Superior temporal gyrus (tissue), 1 donor: ENCODE measurements at regions not wholly inside any gene's neighbourhood (a gene's known extent, or its start where the extent isn't known, plus 50 kb on each side); places are given as distances from the start of the nearest gene placed in this dataset.
A peak's percentile ranks its signal among the peaks of the same experiment; 100 is the strongest.
"Not testable (repeated sequence)": the region's sequence is repeated elsewhere in the genome, so short reads cannot be mapped to it uniquely, and the experiment has no call there.

Source experiments
- DNase-seq: peaks from one replicate; pipeline ENCODE4 v3.0.0-alpha.2; 2016; ENCODE audit errors: extremely low spot score

- no peak for DNase-seq
These were observed 916.1 kb upstream of the POT1 start for GRCh38 chr7:125845686-125846085.

GRCh38 chr7:125834421-125834820 lies 904.8 kb upstream of the POT1 start:
- DNase-seq = no peak

GRCh38 chr7:125833839-125834238 lies 904.2 kb upstream of the POT1 start:
- DNase-seq = no peak

GRCh38 chr7:125830743-125831142 lies 901.1 kb upstream of the POT1 start:
- no peak for DNase-seq

- DNase-seq = no peak
These were observed 898.6 kb upstream of the POT1 start for GRCh38 chr7:125828153-125828700.

DNA sequence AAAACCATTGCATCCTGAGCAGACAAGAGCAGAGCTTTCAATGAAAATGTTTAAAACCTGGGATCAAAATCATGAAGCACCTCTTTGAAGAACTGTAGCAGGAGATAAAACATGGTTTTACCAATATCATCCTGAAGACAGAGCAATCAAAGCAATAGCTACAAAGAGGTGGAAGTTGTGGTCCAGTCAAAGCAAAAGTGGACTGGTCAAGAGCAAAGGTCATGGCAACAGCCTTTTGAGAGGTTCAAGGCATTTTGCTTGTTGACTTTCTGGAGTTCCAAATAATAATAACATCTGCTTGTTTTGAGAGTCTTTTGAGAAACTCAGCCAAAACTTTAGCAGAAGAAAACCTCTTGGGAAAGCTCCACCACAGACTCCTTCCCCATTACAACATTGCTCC lies 893.9 kb upstream of the POT1 start:
- no peak for DNase-seq

DNA sequence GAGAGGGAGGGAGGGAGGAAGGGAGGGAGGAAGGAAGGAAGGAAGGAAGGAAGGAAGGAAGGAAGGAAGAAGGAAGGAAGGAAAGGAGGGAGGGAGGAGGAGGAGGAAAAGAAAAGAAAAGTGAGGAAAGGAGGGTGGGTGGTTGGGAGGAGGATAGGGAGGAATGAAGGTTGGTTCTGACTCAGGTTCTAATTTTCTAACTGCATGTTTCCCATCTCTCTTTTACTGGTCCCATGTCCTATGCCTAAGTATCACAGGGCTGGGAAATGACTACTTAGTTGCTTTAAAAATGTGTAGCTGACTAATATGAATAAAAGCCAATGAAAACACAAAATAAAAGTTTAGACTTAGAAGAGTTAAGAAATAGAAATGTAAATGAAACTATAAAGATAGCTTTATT lies 890.9 kb upstream of the POT1 start:
- no peak for DNase-seq

- DNase-seq = peak; percentile 66
These were observed 884.5 kb upstream of the POT1 start for GRCh38 chr7:125814100-125814499.

- not testable (repeated sequence) for DNase-seq
These were observed 876.9 kb upstream of the POT1 start for GRCh38 chr7:125806491-125806890.

DNA sequence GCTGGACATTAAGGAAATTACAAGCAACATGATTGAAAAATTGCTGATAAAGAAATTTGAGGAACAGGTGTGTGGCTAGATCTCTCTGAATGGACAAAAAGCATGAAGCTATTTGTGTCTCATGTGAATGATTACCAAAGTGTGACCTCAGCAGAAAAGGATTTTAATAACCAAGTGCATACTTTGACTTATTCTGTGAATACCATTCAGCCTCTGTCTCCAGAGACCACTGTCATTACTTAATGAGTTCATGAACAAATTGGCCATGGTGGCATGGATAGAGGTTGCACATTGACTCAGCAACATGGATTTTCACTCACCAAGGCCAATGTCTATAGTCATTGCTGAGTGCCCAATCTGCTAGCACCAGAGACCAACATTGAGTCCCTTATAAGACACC lies 874.6 kb upstream of the POT1 start:
- no peak for DNase-seq

- DNase-seq = no peak
These were observed 850.5 kb upstream of the POT1 start for GRCh38 chr7:125780153-125780552.

- DNase-seq = no peak
These were observed 845.7 kb upstream of the POT1 start for GRCh38 chr7:125775317-125775716.

DNA sequence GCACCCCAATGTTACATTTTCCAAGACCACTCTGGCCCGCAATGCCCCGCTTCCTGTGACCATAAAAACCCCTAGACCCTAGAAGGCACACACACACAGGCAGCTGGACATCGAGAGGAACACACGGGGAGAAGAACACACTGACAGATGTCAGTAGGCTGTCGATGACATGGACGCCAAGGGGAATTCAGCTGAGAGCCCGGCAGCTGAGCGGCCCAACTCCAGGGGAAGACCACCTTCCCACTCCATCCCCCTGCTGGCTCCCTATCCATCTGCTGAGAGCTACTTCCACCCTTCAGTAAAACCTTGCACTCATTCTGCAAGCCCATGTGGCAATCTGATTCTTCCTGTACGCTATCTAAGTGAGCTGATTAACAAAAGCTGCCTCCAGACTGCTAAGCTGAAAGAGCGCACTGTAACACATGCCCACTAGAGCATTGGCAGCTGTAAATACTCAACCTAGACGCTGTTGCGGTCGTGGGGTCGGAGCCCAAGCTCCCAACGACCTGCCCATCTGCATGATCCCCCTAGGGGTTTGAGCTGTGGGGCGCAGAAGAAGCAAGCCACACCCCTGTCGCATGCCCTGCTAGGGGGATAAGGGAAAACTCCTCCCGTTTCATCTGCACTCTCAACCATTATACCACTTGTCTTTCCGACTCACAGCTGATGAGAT lies 843.6 kb upstream of the POT1 start:
- DNase-seq = no peak

GRCh38 chr7:125747966-125748365 lies 818.3 kb upstream of the POT1 start:
- no peak for DNase-seq

- no peak for DNase-seq
These were observed 816.9 kb upstream of the POT1 start for GRCh38 chr7:125746510-125746909.

DNA sequence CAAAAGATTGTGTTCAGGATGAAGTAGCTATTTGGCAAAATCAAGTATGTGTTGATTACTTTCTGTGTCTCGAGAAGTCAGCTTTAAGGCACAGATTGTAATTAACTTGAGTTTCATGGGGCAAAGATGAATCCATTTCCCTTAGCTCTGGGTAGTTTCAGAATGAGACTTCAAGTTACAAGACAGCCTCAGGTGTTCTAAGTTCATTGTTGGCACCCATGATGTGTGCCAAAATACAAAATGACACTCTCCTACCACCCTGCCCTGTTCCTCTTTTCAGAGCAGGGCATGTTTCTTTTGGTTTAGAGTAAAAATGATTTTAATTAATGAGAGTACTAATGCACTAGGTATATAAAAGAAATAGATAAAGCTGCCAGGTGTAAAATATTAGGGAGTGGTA lies 797.6 kb upstream of the POT1 start:
- DNase-seq = no peak

DNA sequence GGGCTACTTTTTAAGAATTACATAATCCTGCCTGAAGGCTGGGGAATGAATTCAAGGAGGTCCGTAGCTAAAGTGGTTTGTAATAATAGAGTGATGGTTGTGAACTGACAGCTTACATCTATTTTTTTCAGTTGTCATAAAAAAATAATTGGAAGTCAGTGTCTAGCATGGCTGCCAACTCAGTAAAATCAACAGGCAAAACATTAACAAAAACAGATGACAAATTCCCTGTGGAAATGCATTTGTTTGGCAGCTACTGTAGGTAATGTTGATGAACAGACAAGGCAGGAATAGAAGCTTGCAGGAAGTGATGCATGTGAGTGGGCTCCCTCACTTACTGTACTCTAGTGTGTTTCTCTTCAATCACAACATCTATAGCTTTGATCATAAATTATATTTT lies 766.0 kb upstream of the POT1 start:
- DNase-seq = no peak

DNA sequence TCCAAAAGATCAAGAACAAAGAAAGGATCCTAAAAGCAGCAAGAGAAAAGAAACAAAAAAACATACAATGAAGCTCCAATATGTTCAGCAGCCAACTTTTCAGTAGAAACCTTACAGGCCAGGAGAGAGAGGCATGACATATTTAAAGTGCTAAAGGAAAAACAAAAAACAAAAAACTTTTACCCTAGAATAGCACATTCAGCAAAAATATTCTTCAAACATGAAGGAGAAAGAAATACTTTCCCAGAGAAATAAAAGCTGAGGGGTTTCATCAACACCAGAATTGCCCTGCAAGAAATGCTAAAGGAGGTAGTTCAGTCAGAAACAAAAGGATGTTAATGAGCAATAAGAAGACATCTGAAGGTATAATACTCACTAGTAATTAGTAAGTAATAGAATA lies 753.5 kb upstream of the POT1 start:
- DNase-seq = no peak

- DNase-seq = no peak
These were observed 751.9 kb upstream of the POT1 start for GRCh38 chr7:125681508-125681907.

DNA sequence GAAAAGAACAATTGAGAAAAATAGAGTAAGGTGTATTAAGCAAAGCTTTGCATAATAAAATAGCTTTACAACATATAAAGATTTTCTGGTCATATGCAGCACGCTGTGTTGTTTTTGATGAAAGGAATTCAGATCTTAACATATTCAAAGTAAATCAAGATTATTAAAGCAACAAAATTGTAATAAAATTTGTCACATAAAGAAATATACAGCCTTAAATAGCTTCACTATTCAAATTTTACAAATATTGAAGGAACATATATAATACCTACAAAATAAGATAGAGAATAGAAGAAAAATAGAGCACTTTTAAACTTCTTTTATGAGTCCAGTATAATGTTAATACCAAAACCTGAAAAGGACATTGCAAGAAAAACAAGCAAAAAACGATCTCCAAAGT lies 749.1 kb upstream of the POT1 start:
- no peak for DNase-seq

GRCh38 chr7:125675640-125676039 lies 746.0 kb upstream of the POT1 start:
- DNase-seq = no peak

DNA sequence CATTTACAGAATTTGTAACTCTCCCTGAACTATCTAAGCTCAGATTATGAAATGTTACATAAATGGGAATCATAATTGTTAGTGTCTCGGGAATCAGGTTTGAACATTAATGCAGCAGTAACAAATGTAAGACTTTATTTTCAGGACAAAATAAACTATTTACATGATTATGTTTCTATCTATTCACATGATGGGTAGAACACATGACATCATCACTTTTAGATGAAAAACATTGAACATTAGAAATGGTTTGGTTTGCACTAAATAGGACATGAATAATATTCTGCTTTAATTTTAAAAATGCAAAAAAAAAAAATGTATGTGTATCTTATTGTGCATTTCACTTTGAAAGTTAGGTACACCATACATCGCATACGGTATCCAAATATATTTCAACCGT lies 745.5 kb upstream of the POT1 start:
- no peak for DNase-seq

- peak; percentile 36 for DNase-seq
These were observed 741.4 kb upstream of the POT1 start for GRCh38 chr7:125670926-125671572.
